NCI-H2107 treated with DMSO at 0.1 percent for 48 hours (cell line): ENCODE measurements at regions not wholly inside any gene's neighbourhood (a gene's known extent, or its start where the extent isn't known, plus 50 kb on each side); places are given as distances from the start of the nearest gene placed in this dataset.

ENCODE experiments used
- DNase-seq: peaks from one replicate; lab custom pipeline; 2025; ENCODE audit not compliant: unreplicated experiment; lab: John Stamatoyannopoulos, UW

- DNase-seq: peak; percentile 0
Measured at GRCh38 chr13:103188713-103189326, 122.6 kb upstream of the SLC10A2 start.

GRCh38 chr13:103187721-103188156 is 121.5 kb upstream of the SLC10A2 start:
- no peak for DNase-seq

DNA sequence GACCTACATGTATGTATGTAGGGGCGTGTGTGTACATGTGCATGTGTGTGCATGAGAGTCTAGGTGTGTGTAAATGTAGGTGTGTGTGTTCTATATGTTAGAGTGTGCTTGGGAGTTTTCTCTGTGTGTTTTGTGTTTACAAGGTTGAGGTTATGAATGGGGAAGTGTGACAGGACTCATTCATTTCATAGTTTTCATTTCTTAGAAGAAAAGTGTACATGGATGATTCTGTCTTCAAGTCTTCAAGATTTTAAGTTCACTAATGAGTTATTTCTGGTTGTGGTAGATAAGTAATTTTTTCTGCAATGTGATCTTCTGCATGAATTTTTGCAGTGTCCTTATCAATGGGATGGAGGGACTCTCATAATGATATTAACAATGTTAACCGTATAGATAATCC is 118.2 kb upstream of the SLC10A2 start:
- DNase-seq: no peak

DNA sequence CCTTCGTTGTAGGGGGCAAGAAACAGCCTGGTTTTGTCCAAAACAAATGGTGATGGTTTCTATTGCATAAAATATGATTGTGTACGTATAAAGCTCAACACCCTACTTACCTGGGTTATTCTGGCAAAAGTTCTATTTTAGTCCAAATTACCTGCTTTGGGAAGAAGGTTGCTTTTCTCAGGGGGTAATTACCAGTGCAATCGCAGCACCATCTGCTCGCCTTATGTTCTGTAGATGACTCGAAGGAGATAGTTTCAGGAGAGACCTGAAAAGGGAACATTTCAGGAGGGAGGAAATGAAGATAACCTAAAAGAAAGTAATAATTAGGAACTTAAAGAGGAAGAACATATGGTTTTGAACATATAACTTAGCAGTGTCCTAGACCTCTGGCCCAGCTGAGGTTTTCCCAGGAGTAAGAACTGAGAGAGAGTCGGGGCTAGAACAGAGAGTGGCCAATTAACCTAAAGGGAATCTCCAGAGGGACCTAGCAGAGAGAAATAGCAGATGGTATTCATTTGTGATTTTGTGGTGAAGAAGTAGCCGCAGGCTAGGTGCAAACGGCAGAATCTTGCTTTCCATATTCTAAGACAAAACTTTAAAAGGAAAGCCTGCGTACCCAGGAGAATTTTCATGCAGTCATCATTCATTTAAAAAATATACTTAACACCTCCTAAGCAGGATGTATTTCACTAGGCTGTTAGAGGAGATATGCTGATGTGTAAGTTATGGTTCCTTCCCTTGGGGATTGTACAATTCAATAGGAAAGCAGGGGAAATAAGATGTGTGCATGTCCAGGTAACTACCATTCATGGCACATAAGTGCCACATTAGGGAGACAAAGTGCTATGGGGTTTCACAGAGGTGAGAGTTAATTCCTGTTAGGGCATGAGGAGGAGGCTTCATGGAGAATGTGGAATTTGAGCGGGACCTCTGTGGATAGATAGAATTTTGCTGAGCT is 113.0 kb upstream of the SLC10A2 start:
- DNase-seq: no peak

DNA sequence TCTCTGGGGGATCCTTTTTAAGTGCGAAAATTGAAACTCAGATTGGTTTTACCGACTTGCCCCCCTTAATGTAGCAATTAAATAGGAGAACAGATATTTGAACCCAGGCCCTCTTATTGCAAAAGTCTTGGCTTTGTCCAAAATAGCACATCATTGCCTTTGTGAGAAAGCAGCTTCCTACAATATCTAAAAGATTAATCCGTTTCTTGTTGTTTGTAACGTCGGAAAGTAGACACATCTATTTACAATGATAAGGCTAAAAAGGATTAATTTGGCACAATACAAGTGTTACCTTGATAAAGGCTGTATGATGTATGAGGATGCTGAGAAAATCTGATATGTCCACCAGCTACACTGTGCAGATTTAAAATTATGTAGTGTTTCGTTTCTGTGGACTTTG is 108.7 kb upstream of the SLC10A2 start:
- no peak for DNase-seq

DNA sequence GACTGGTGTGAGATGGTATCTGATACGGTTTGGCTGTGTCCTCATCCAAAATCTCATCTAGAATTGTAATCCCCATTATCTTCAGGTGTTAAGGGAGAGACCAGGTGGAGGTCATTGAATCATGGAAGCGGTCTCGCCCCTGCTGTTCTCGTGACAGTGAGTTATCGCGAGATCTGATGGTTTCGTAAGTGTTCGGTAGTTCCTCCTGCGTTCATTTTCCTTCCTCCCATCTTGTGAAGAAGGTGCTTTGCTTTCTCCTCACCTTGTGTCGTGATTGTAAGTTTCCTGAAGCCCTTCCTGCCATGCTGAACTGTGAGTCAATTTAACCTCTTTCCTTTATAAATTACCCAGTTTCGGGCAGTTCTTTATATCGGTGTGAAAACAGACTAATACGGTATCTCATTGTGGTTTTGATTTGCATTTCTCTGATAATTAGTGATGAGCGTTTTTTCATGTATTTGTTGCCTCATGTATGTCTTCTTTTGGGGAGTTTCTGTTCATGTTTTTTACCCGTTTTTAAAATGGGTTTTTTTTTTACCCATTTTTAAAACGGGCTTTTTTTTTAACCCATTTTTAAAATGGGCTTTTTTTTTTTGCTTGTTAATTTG is 102.8 kb upstream of the SLC10A2 start:
- no peak for DNase-seq

DNA sequence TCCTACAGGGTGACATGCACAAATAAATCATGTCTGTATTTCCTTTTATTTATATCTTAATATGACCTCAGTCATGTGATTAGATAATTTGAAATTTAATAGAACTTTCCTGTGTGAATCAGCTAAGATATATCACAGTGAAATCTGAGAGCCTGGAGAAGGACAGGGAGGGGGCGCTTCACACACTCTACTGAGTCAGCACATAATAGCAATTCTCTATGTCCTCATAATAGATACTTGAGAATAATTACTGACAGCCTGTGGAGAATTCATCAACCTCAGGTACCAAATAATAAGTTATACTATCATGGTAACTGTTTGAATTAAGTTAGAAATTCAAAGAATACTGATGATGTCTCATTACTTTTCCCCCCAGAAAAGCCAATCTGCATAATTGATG is 98.0 kb upstream of the SLC10A2 start:
- DNase-seq: no peak

GRCh38 chr13:103161476-103161875 is 95.3 kb upstream of the SLC10A2 start:
- no peak for DNase-seq

- DNase-seq: no peak
Measured at GRCh38 chr13:103157434-103158145, 91.4 kb upstream of the SLC10A2 start.

GRCh38 chr13:103157016-103157415 is 90.8 kb upstream of the SLC10A2 start:
- DNase-seq: no peak

GRCh38 chr13:103156346-103156998 is 90.3 kb upstream of the SLC10A2 start:
- no peak for DNase-seq

DNA sequence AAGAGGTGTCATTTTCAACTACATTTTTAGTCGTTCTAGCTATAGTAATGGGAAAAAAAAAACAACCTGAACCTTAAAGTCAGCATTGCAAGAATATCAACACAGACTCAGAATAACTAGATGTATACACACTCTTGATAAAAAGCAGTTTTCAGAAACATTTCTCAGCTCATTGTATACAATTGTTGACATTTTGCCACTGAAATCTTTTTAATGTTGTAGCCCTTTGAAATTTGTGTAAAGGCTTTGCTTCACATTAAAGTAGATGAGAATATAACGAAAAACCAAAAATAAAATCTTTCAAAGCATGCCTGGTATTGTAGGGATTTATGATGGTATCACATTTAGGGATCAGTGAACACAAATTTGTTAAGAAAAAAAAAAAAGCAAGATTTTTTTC is 87.2 kb upstream of the SLC10A2 start:
- DNase-seq: no peak

GRCh38 chr13:103147961-103148360 is 81.7 kb upstream of the SLC10A2 start:
- DNase-seq: no peak

- DNase-seq: no peak
Measured at GRCh38 chr13:103145442-103145841, 79.2 kb upstream of the SLC10A2 start.

GRCh38 chr13:103143432-103143831 is 77.2 kb upstream of the SLC10A2 start:
- no peak for DNase-seq

- DNase-seq: no peak
Measured at GRCh38 chr13:103142151-103142550, 75.9 kb upstream of the SLC10A2 start.

DNA sequence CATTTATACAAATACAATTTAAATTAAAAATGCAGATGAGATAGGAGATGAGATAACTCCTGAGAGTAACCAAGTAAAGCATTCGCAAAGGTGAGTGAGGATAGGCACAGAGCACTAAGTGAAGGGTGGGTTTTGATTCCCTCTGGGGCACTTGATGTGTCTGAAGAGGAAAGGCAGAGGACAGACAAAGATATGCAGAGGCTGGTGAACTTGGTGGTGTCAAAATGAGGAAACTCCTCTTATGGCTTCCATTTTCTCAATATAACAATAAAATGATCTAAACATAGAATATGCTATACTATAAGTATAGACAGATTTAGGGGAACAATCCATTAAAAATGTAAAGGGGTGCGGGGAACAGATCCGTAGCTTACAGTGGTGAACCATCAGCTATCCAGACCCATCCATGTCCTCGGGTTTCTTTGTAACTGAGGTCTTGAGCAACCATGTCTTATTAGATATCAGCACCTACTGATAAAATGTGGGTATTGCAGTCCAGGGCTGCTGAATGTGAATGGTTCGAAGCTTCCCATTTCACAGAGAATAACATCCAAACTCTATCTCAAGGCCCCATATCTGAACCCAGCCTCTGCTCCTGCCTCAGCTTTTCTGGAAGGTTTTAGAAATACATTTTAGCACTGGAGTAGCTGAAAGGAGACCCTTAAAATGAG is 73.9 kb upstream of the SLC10A2 start:
- no peak for DNase-seq

DNA sequence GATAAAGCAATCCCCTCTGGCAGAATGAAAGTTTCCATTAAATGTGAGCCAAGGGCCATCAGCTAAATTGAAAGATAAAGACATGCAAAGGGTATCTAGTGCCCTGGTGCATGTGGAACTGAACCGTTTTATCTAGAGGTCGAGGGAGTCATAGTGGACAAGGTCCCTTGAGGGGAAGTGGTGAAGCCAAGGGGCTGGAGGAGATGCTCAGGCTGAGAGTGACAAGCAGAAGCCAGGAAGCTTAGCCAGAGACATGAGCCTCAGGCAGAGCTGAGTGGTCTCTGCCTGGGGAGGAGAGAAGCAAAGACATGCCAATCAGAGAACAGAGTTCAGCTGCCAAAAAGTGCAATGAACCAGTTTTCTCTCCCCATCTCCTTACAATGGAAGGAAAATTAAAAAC is 68.1 kb upstream of the SLC10A2 start:
- no peak for DNase-seq

- no peak for DNase-seq
Measured at GRCh38 chr13:103133556-103133955, 67.3 kb upstream of the SLC10A2 start.

DNA sequence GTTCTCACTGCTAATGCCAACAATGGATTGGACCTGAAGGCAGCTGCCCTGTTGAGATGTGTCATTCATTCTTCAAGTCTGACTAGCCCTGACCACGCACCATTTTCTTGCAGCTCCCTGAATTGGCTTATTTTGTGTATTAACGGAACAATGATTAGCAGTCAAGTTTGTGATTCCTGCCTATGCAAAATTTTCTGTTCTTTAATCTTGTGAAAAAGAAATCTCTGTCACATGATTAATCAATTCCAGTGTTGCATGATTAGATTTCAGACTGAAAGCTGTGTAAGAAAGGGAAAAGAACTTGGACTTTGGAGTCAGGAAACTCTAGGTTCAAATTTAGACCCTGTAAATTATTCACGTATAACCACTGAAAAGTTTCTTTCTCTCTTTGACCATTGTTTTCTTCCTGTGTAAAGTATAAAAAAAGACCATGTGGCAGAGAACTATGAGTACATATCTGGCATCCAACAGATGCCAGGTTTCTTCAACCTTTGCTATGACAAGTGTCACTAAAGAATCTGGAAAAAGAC is 64.5 kb upstream of the SLC10A2 start:
- no peak for DNase-seq
